ENCODE measurements at regions not wholly inside any gene's neighbourhood (a gene's known extent, or its start where the extent isn't known, plus 50 kb on each side); places are given as distances from the start of the nearest gene placed in this dataset.

DNA sequence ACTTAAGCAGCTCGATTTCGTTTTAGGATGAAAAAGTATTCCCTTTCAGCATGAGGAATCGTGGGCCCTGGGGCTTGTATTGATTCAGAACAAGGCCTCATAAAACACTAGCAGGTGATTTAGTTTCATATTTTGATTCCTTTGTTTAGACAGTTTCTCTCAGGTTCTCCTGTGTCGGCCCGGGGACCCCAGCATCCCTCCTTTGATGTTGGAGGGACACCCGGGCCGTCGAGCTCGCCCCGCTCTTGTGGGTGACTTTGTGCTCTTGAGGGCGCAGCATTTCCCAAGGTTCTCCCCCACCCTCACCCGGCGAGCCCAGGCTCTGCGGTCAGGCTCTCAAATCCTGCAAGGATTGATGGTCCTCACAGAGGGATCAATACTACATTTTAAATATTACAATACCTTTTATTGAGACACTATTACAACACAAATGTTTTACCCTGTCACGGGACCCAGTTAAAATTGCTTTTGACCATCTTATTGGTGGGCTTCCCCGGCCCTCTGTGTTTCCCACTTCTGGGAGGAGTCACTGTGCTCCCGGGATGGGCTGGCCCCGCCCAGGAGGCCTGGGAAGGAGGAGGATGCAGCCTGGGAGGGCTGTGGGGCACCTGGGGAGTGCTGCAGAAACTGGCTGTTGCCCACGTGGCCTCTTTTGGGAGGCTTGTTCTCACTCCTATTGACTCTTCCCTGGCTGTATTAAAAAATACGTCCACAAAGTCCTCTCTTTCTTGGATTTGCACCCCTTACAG is 222.6 kb downstream of the INSIG2 start:
- H3K4me2 ChIP-seq = no peak overlapping the region
- no peak for TF ChIP-seq Cebpa-rat (IDR thresholded peaks at IDR 0.05)
- H3K9ac ChIP-seq = no peak overlapping the region
- H3K9me3 ChIP-seq (replicated peaks in 1 of 11) = no peaks in the 10 kb centered on the region
- no peaks in the 10 kb centered on the region for H3K27me3 ChIP-seq
- H3K36me3 ChIP-seq = no peaks in the 10 kb centered on the region
- no peak overlapping the region for H3K4me3 ChIP-seq
- H3K27ac ChIP-seq = no peak overlapping the region
- H3K4me1 ChIP-seq = no peaks in the 10 kb centered on the region
- no peaks in the 10 kb centered on the region for H4K20me1 ChIP-seq

DNA sequence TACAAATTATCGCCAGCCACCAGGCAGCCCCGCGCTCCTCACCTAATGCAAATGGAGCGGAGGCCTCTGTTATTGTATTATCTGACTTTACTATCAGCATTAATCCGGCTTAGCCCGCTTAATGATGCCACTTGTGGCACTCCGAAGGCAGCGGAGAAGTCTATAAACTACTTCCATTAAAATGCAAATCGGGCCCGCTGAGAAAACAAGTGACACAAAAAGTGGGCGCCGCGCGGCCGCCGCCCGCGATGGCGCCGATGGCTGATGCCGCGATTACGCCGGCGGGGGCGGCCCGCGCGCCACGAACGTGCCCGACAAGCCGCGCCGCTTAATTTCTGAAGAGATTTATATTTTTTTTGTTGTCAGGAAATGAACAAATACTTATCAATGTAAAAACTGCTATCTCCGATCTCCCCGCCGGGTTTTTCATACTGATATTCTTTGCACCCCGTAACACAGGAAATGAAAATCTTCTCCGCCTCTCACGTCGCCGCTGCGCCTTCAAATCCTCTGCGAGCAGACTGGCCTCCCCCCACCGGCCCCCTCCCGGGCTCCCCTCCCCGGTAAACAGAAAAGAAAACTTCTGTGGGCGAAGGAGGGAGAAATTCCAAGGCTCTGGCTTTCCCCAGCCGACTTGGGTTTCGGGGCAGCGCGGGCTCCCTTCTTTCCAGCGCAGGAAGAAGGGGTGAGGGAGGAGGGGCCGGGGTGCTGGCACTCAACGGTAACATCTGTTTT is 221.8 kb downstream of the INSIG2 start:
- Histone ChIP-seq H3K9ac (no peak overlapping the region), H3K4me3 (no peak overlapping the region), H3K27ac (no peak overlapping the region), H3K4me1 (no peaks in the 10 kb centered on the region), H4K20me1 (no peaks in the 10 kb centered on the region), H3K27me3 (no peaks in the 10 kb centered on the region), H3K36me3 (no peaks in the 10 kb centered on the region), H3K4me2 (no peak overlapping the region), H3K9me3 (replicated peaks in 1 of 11) (no peaks in the 10 kb centered on the region)
- TF ChIP-seq Cebpa-rat (IDR thresholded peaks at IDR 0.05) = no peak

- Histone ChIP-seq H3K4me3 (no peak overlapping the region), H3K4me2 (no peak overlapping the region), H3K27me3 (no peaks in the 10 kb centered on the region)
Measured at GRCh38 chr2:118309257-118309945, 221.1 kb downstream of the INSIG2 start.

GRCh38 chr2:118307864-118308263 is 219.6 kb downstream of the INSIG2 start:
- no peak overlapping the region for H3K4me3 ChIP-seq
- H3K27me3 ChIP-seq = no peaks in the 10 kb centered on the region
- H4K20me1 ChIP-seq = no peaks in the 10 kb centered on the region
- H3K4me1 ChIP-seq = no peaks in the 10 kb centered on the region
- no peaks in the 10 kb centered on the region for H3K9me3 ChIP-seq (replicated peaks in 1 of 11)
- no peak overlapping the region for H3K9ac ChIP-seq
- H3K4me2 ChIP-seq = no peak overlapping the region
- no peak overlapping the region for H3K27ac ChIP-seq
- H3K36me3 ChIP-seq = no peaks in the 10 kb centered on the region
- TF ChIP-seq Cebpa-rat (IDR thresholded peaks at IDR 0.05) = no peak

More at GRCh38 chr2:118309257-118309945, 221.1 kb downstream of the INSIG2 start:
- H3K9ac ChIP-seq = no peak overlapping the region
- H3K4me1 ChIP-seq = no peaks in the 10 kb centered on the region
- no peak overlapping the region for H3K27ac ChIP-seq
- no peaks in the 10 kb centered on the region for H4K20me1 ChIP-seq
- H3K36me3 ChIP-seq = no peaks in the 10 kb centered on the region
- no peak for TF ChIP-seq Cebpa-rat (IDR thresholded peaks at IDR 0.05)
- H3K9me3 ChIP-seq (replicated peaks in 1 of 11) = no peaks in the 10 kb centered on the region

- Histone ChIP-seq H4K20me1 (no peaks in the 10 kb centered on the region), H3K9me3 (replicated peaks in 1 of 11) (peaks cover 0 to 12% (median 7%) of the 10 kb centered on the region in 11 experiments; a peak in 17 of 22 replicates), H3K27me3 (no peaks in the 10 kb centered on the region), H3K4me2 (no peak overlapping the region), H3K36me3 (no peaks in the 10 kb centered on the region), H3K4me1 (no peaks in the 10 kb centered on the region), H3K4me3 (no peak overlapping the region), H3K27ac (no peak overlapping the region), H3K9ac (no peak overlapping the region)
- no peak for TF ChIP-seq Cebpa-rat (IDR thresholded peaks at IDR 0.05)
Measured at GRCh38 chr2:118301248-118301647, 213.0 kb downstream of the INSIG2 start.

DNA sequence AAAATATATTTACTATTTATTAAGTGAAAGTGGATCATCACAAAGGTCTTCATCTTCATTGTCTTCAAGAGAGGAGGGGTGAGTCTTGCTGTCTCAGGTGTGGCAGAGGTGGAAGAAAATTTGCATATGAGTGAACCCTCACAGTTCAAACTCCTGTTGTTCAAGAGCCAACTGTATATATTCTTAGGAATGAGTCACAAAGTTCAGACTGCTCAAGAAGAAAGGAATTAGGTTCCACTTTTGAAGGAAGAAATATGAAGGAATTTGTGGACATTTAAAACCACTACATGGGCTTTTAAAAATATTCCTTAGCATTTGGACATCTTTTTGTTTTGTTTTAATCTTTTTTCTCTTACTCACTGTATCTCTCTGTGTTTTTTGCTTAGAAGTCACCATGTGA is 212.6 kb downstream of the INSIG2 start:
- H3K27me3 ChIP-seq = no peaks in the 10 kb centered on the region
- no peak overlapping the region for H3K27ac ChIP-seq
- H3K36me3 ChIP-seq = no peaks in the 10 kb centered on the region
- no peak overlapping the region for H3K4me2 ChIP-seq
- no peaks in the 10 kb centered on the region for H4K20me1 ChIP-seq
- no peaks in the 10 kb centered on the region for H3K4me1 ChIP-seq
- no peak for TF ChIP-seq Cebpa-rat (IDR thresholded peaks at IDR 0.05)
- H3K9ac ChIP-seq = no peak overlapping the region
- peaks cover 0 to 14% (median 11%) of the 10 kb centered on the region in 11 experiments; a peak in 17 of 22 replicates for H3K9me3 ChIP-seq (replicated peaks in 1 of 11)
- H3K4me3 ChIP-seq = no peak overlapping the region

GRCh38 chr2:118296663-118297062 is 208.4 kb downstream of the INSIG2 start:
- H3K36me3 ChIP-seq = no peaks in the 10 kb centered on the region
- H3K27ac ChIP-seq = no peak overlapping the region
- H3K9ac ChIP-seq = no peak overlapping the region
- H3K9me3 ChIP-seq (replicated peaks in 1 of 11) = peaks cover 0 to 18% (median 12%) of the 10 kb centered on the region in 11 experiments; a peak in 17 of 22 replicates
- TF ChIP-seq Cebpa-rat (IDR thresholded peaks at IDR 0.05) = no peak
- H3K4me2 ChIP-seq = no peak overlapping the region
- H3K27me3 ChIP-seq = no peaks in the 10 kb centered on the region
- H3K4me3 ChIP-seq = no peak overlapping the region
- no peaks in the 10 kb centered on the region for H4K20me1 ChIP-seq
- H3K4me1 ChIP-seq = 0 out of 20 replicates have a peak, but pooled peaks cover 0 to 5% (median 0%) of the 10 kb centered on the region in 10 experiments

GRCh38 chr2:118295592-118296390 is 207.5 kb downstream of the INSIG2 start:
- Histone ChIP-seq H3K4me2 (no peak overlapping the region), H3K9me3 (replicated peaks in 1 of 11) (peaks cover 0 to 18% (median 12%) of the 10 kb centered on the region in 11 experiments; a peak in 17 of 22 replicates), H3K4me1 (0 out of 20 replicates have a peak, but pooled peaks cover 0 to 5% (median 0%) of the 10 kb centered on the region in 10 experiments), H3K27me3 (no peaks in the 10 kb centered on the region), H3K27ac (no peak overlapping the region), H4K20me1 (no peaks in the 10 kb centered on the region), H3K36me3 (no peaks in the 10 kb centered on the region), H3K9ac (no peak overlapping the region), H3K4me3 (no peak overlapping the region)
- TF ChIP-seq Cebpa-rat (IDR thresholded peaks at IDR 0.05) = no peak
